Small intestine (tissue), 7 donors: ENCODE measurements at regions not wholly inside any gene's neighbourhood (a gene's known extent, or its start where the extent isn't known, plus 50 kb on each side); places are given as distances from the start of the nearest gene placed in this dataset.
A peak's percentile ranks its signal among the peaks of the same experiment; 100 is the strongest.

Experiments
- DNase-seq, 2 donors: peaks; one replicate each; pipeline versions ENCODE4 v3.0.0 to v3.0.0-alpha.2; 2013
- FAIRE-seq: peaks from 2 replicates; lab custom pipeline; 2012; peaks lifted over from hg19 to GRCh38; lab: Jason Lieb, UNC
- H3K27ac ChIP-seq, 3 donors: one replicate each; pipeline ENCODE4 v1.5.1; 2013; ENCODE audit warnings: low read length in 2 of 3, mild to moderate bottlenecking in 2 of 3, control low read depth in 1 of 3, inconsistent platforms in 1 of 3, low read depth in 1 of 3, moderate library complexity in 1 of 3
- H3K27me3 ChIP-seq, 3 donors: one replicate each; pipeline ENCODE4 v1.6.1; 2013; ENCODE audit warnings: low read length in 3 of 3, inconsistent platforms in 1 of 3; ENCODE audit not compliant: control insufficient read depth in 3 of 3, insufficient read depth in 3 of 3
- H3K36me3 ChIP-seq, 3 donors: one replicate each; pipeline ENCODE4 v1.6.1; 2013; ENCODE audit warnings: low read length in 3 of 3, inconsistent platforms in 1 of 3, low read depth in 1 of 3, mild to moderate bottlenecking in 1 of 3, moderate library complexity in 1 of 3; ENCODE audit not compliant: control insufficient read depth in 3 of 3, insufficient read depth in 2 of 3
- H3K4me1 ChIP-seq, 3 donors: one replicate each; pipeline ENCODE4 v1.6.1; 2013; ENCODE audit warnings: low read length in 2 of 3, inconsistent platforms in 1 of 3, low read depth in 1 of 3, mild to moderate bottlenecking in 1 of 3, moderate library complexity in 1 of 3; ENCODE audit not compliant: control insufficient read depth in 3 of 3, insufficient read depth in 2 of 3
- H3K4me3 ChIP-seq, 3 donors: one replicate each; pipeline ENCODE4 v1.5.1; 2013; ENCODE audit warnings: low read length in 3 of 3, control low read depth in 1 of 3, inconsistent platforms in 1 of 3, low read depth in 1 of 3, mild to moderate bottlenecking in 1 of 3, moderate library complexity in 1 of 3
- H3K9me3 ChIP-seq, 2 donors: one replicate each; pipeline ENCODE4 v1.6.1; 2013; ENCODE audit warnings: low read depth in 1 of 2, low read length in 1 of 2; ENCODE audit not compliant: control insufficient read depth in 2 of 2, insufficient read depth in 1 of 2
- whole genome bisulfite sequencing, 3 donors: extraction: QIAGEN DNeasy Blood & Tissue Kit; methylation state at CpG; one replicate each; pipeline ENCODE4 v1.1.7; 2013; 5-methylcytosine and 5-hydroxymethylcytosine counted together
- donor health status: healthy with polysubstance abuse.
- donor health status: control.
- donor health status: control.
- donor health status: Bipolar disorder and iron deficiency.
- donor health status: healthy.

DNA sequence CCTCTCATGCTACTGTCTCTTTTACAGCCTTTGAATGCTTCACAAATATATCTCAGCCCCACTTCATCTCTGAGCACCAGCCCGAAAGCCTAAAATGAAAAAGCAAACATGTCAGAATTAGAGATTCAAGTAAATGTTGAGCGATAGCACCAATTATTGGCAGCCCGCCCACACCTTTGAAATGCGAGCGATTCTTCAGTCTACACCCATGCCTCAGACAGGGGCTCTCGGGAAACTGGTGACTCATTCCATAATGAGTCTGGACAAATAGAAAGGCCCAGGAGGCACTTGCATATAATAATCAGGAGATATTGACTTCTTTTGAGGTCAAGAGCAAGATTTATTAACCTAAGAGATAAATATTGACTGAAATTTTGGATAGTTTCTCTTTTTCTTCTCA lies 487.3 kb upstream of the PTBP2 start:
- H3K27me3 ChIP-seq = no peaks in the 10 kb centered on the region
- 6 to 46% (median 26%) methylated on average over 6 of the region's 6 CpGs for WGBS, 3 donors
- FAIRE-seq = no peak

DNA sequence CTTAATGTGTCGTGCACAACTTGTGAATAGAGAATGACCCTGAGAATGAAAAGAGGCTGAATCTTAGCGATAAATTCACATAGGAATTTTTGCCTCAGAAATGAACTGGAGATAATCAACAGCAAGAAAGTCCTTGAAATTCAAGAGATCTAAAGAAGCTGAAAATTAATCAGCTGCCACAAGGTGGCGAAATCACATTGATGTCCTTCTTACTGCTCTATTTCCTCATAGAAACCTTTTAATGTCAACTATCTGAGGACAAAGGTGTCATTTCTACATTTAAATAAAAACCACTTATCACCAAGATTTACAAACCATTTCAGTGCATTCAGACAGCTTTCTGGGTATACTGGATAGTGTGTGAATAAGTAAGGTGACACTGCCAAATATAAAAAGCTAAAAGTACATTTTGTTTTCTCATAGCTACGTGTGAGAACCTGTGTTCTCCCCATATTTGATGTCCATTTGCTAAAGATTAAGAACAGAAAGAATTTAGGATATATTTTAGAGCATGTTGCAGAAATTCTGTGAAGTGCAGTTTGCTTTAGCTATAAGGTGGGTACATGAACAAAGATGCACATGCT lies 485.3 kb upstream of the PTBP2 start:
- WGBS, 3 donors = 27 to 28% (median 27%) methylated on average over 4 of the region's 4 CpGs
- no peak for FAIRE-seq

More for the DNA sequence above, 487.3 kb upstream of the PTBP2 start:
- H3K27ac ChIP-seq = no peak overlapping the region
- H3K9me3 ChIP-seq = no peaks in the 10 kb centered on the region
- peaks cover 0 to 3% (median 0%) of the 10 kb centered on the region in 3 donors for H3K4me1 ChIP-seq
- no peaks in the 10 kb centered on the region for H3K36me3 ChIP-seq
- peak in 1 of 2 donors; percentile 22 for DNase-seq
- H3K4me3 ChIP-seq = no peak overlapping the region

DNA sequence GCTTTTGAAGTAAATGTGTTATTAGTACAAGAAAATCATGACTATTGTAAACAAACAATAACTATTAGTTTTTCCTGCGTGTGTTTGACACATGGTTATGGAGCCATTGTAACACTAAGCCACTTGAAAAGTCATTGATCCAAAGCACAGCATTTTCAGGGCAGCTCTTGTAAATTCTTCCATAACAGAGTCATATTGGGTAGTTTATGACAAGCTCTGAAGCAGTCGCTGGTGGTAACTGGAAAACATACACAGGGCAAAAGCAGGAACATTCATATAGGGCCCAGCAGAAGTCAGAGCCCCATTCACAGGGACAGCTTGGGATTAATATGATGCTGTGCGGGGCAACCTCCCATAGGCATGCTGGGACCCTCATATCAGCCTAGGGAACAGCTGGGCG lies 483.2 kb upstream of the PTBP2 start:
- 53 to 63% (median 58%) methylated on average over 4 of the region's 4 CpGs for WGBS, 3 donors
- Histone ChIP-seq H3K4me3 (no peak overlapping the region), H3K27me3 (no peaks in the 10 kb centered on the region), H3K27ac (no peak overlapping the region), H3K9me3 (no peaks in the 10 kb centered on the region), H3K4me1 (peaks cover 0 to 3% (median 0%) of the 10 kb centered on the region in 3 donors), H3K36me3 (no peaks in the 10 kb centered on the region)
- DNase-seq = no peak
- no peak for FAIRE-seq

More for the DNA sequence above, 485.3 kb upstream of the PTBP2 start:
- Histone ChIP-seq H3K4me3 (no peak overlapping the region), H3K9me3 (no peaks in the 10 kb centered on the region), H3K27ac (no peak overlapping the region), H3K36me3 (no peaks in the 10 kb centered on the region), H3K4me1 (peaks cover 0 to 3% (median 0%) of the 10 kb centered on the region in 3 donors), H3K27me3 (no peaks in the 10 kb centered on the region)
- peak; percentile 26 to 56 for DNase-seq

DNA sequence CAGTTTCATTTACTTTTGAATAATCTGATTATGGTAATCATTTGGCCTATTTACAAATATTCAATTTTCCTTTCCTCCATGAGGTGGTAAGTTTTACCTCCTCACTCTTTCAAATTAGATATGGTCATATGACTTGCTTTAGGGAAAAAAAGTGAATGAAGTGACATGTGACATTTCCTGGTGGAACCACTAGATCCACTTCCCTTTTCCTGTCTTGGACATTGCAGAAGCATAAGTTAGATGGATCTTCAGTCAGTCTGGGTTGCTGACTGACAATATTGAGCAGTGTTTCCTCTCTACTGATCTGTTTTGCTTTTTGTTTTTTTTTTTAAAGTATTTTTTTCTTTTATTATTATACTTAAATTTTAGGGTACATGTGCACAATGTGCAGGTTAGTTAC lies 481.1 kb upstream of the PTBP2 start:
- Histone ChIP-seq H3K27me3 (no peaks in the 10 kb centered on the region), H3K4me1 (no peaks in the 10 kb centered on the region), H3K9me3 (no peaks in the 10 kb centered on the region), H3K36me3 (no peaks in the 10 kb centered on the region), H3K4me3 (no peak overlapping the region), H3K27ac (no peak overlapping the region)
- no peak for FAIRE-seq
- DNase-seq = no peak

DNA sequence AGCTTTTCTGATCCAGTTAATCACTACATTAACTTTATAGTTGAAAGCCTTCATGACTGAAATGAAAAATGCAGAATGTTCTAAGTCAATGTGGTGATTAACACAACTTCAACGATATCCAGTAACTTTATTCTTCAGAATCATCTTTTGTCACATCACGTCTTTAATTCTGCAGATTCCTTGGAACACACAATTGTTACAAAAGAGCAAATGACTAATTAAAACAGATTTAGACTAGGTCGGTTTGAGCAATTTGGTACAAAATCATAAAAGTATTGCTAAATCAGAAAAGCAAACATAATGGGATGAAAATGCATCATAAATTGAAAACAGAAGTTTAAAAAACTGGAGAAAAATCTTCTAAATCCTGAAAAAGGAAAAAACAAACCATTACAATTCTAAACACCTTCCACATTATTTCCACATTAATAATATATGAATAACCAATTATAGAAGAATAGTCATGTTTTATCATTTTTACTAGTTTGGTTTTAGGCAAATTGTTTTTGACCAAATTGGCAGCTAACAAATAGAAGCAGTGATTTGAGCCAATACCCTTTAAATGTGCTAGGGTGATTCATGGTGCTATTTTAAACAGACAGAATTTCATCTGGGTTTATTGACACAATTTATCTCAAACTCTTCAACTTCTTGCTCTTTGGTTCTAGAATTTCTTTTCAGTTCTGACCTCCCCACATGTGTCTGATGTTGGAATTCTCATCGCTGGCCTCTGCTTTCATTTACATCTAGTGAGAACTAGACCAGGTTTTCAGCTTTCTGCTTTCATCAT lies 468.1 kb upstream of the PTBP2 start:
- no peaks in the 10 kb centered on the region for H3K27me3 ChIP-seq
- no peak overlapping the region for H3K27ac ChIP-seq
- 64 to 70% (median 66%) methylated on average over 4 of the region's 4 CpGs for WGBS, 3 donors
- no peak overlapping the region for H3K4me3 ChIP-seq
- H3K9me3 ChIP-seq = no peaks in the 10 kb centered on the region
- no peaks in the 10 kb centered on the region for H3K36me3 ChIP-seq
- no peaks in the 10 kb centered on the region for H3K4me1 ChIP-seq
- DNase-seq = no peak
- FAIRE-seq = no peak

DNA sequence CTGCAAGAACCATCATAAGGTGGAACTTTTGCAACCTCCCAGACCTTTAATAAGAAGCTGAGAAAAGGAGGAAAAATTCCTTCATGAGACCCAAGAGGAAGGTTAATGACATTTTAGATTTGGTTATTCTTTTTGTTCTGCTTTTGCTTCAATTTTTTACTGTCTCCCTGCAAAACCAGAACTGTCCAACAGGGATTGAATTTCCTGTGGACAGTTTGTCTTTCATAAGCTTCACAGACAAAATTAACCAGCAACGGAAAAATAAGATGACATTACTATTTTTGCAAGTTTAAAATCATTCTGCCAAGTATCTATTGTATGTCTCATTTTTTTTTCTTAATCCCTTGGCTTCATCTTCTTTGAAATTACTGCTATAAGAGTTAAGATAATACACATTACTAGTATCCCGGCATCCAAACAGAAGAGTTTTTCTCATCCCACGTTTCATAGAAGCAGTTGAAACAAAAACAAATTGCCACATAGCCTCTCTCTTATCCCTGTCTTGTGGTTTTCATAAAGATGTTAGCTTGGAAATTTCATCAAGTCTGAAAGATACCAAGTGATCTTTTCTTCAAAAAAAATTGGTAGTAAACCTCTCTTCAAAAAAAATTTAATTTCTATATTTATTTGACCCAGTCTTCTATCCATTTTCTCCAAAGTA lies 465.3 kb upstream of the PTBP2 start:
- Histone ChIP-seq H3K4me1 (no peaks in the 10 kb centered on the region), H3K4me3 (no peak overlapping the region), H3K9me3 (no peaks in the 10 kb centered on the region), H3K36me3 (no peaks in the 10 kb centered on the region), H3K27me3 (no peaks in the 10 kb centered on the region), H3K27ac (no peak overlapping the region)
- DNase-seq = no peak
- 61 to 68% (median 65%) methylated on average over 3 of the region's 3 CpGs for WGBS, 3 donors
- FAIRE-seq = no peak

DNA sequence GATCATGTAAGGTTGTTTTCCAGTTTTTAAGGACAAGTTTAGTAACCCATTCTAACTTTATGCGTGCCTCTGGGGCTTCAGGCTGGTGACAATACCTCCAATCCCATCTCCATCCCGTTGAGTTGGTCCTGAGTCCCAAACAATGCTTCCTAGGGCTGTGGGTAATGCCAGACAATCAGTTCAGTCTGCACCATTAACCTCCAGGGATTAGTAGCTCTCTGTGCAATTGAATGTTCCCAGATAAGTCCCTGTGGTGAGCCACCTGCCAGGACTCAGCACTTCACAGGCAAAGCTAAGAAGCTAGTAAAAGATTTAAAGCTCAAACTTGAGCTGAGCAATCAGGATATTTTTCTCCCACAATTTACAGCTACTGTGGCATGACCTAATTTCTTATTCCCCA lies 462.2 kb upstream of the PTBP2 start:
- Histone ChIP-seq H3K27me3 (no peaks in the 10 kb centered on the region), H3K27ac (no peak overlapping the region), H3K4me1 (no peaks in the 10 kb centered on the region), H3K36me3 (no peaks in the 10 kb centered on the region), H3K9me3 (no peaks in the 10 kb centered on the region), H3K4me3 (no peak overlapping the region)
- FAIRE-seq = no peak
- WGBS, 3 donors = 19 to 48% (median 32%) methylated on average over 2 of the region's 2 CpGs
- DNase-seq = no peak

DNA sequence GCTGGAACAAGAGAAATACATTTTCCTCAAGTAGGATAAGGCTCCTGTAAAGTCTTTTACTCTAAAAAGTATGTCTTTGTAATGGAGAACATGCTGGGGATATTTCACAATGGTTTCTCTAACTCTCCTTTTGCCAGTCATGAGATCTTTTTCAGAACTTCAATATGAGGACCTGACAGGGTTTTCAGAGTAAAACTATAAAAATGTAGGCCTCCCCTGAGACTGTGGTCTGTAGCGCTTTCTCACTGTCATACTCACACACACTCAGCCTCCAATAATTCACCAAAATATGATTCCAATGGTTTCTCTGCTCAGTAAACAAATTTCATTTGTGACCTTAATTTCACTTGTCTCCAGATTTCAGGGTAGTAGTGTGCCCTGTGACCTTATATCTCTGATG lies 440.1 kb upstream of the PTBP2 start:
- Histone ChIP-seq H3K9me3 (no peaks in the 10 kb centered on the region), H3K4me1 (no peaks in the 10 kb centered on the region), H3K27ac (no peak overlapping the region), H3K4me3 (no peak overlapping the region), H3K27me3 (no peaks in the 10 kb centered on the region), H3K36me3 (no peaks in the 10 kb centered on the region)
- DNase-seq (no peak), FAIRE-seq (no peak)
- WGBS, 3 donors = 96 to 100% (median 98%) methylated on average over 1 of the region's 1 CpG
